HG02884 (cell line): ENCODE measurements at regions not wholly inside any gene's neighbourhood (a gene's known extent, or its start where the extent isn't known, plus 50 kb on each side); places are given as distances from the start of the nearest gene placed in this dataset.
A peak's percentile ranks its signal among the peaks of the same experiment; 100 is the strongest.

Experiments used
- ATAC-seq: cut with Tn5 transposase; IDR thresholded peaks from one replicate; pipeline ENCODE4 v1.9.1; 2021; ENCODE audit warnings: mild to moderate bottlenecking, moderate library complexity; ENCODE audit not compliant: unreplicated experiment

- ATAC-seq = no peak
Observed at GRCh38 chr1:219805191-219805590, 123.2 kb downstream of the SLC30A10 start.

- no peak for ATAC-seq
Observed at GRCh38 chr1:219801156-219801820, 127.1 kb downstream of the SLC30A10 start.

- ATAC-seq = peak; percentile 46
Observed at GRCh38 chr1:219798283-219799030, 129.9 kb downstream of the SLC30A10 start.

- no peak for ATAC-seq
Observed at GRCh38 chr1:219797683-219798082, 130.7 kb downstream of the SLC30A10 start.

- ATAC-seq = no peak
Observed at GRCh38 chr1:219797009-219797408, 131.3 kb downstream of the SLC30A10 start.

- no peak for ATAC-seq
Observed at GRCh38 chr1:219795363-219795917, 132.9 kb downstream of the SLC30A10 start.

- peak; percentile 76 for ATAC-seq
Observed at GRCh38 chr1:219794085-219794743, 134.1 kb downstream of the SLC30A10 start.

GRCh38 chr1:219792337-219793021 is 135.9 kb downstream of the SLC30A10 start:
- no peak for ATAC-seq

GRCh38 chr1:219791766-219792165 is 136.6 kb downstream of the SLC30A10 start:
- ATAC-seq = no peak

GRCh38 chr1:219790834-219791615 is 137.3 kb downstream of the SLC30A10 start:
- no peak for ATAC-seq

GRCh38 chr1:219788700-219789099 is 139.7 kb downstream of the SLC30A10 start:
- no peak for ATAC-seq

GRCh38 chr1:219788091-219788490 is 140.3 kb downstream of the SLC30A10 start:
- no peak for ATAC-seq

GRCh38 chr1:219784660-219785381 is 143.5 kb downstream of the SLC30A10 start:
- no peak for ATAC-seq

GRCh38 chr1:219783605-219784235 is 144.6 kb downstream of the SLC30A10 start:
- peak; percentile 81 for ATAC-seq

GRCh38 chr1:219782929-219783328 is 145.4 kb downstream of the SLC30A10 start:
- no peak for ATAC-seq

GRCh38 chr1:219782311-219782710 is 146.0 kb downstream of the SLC30A10 start:
- no peak for ATAC-seq

GRCh38 chr1:219781491-219781890 is 146.9 kb downstream of the SLC30A10 start:
- no peak for ATAC-seq

GRCh38 chr1:219778793-219779369 is 149.5 kb downstream of the SLC30A10 start:
- no peak for ATAC-seq

- no peak for ATAC-seq
Observed at GRCh38 chr1:219778110-219778509, 150.2 kb downstream of the SLC30A10 start.
